T1000 (cell line): ENCODE measurements at regions not wholly inside any gene's neighbourhood (a gene's known extent, or its start where the extent isn't known, plus 50 kb on each side); places are given as distances from the start of the nearest gene placed in this dataset.

Experiments used
- DNase-seq: peaks from one replicate; lab custom pipeline; 2025; ENCODE audit warnings: mixed read lengths; lab: John Stamatoyannopoulos, UW

- no peak for DNase-seq
These were observed 456.9 kb downstream of the BCL11A start for GRCh38 chr2:60096556-60096955.

- DNase-seq: no peak
These were observed 457.6 kb downstream of the BCL11A start for GRCh38 chr2:60095903-60096302.

GRCh38 chr2:60095202-60095815 is 458.1 kb downstream of the BCL11A start:
- no peak for DNase-seq

- DNase-seq: no peak
These were observed 459.0 kb downstream of the BCL11A start for GRCh38 chr2:60094450-60094929.

GRCh38 chr2:60092781-60093180 is 460.7 kb downstream of the BCL11A start:
- no peak for DNase-seq

GRCh38 chr2:60091894-60092293 is 461.6 kb downstream of the BCL11A start:
- no peak for DNase-seq

GRCh38 chr2:60091266-60091665 is 462.2 kb downstream of the BCL11A start:
- no peak for DNase-seq

- DNase-seq: no peak
These were observed 473.9 kb downstream of the BCL11A start for GRCh38 chr2:60079562-60079961.

GRCh38 chr2:60075048-60075447 is 478.4 kb downstream of the BCL11A start:
- no peak for DNase-seq

GRCh38 chr2:60073201-60073600 is 480.3 kb downstream of the BCL11A start:
- DNase-seq: no peak

- no peak for DNase-seq
These were observed 480.8 kb downstream of the BCL11A start for GRCh38 chr2:60072609-60073008.

- DNase-seq: no peak
These were observed 482.0 kb downstream of the BCL11A start for GRCh38 chr2:60071490-60071831.

GRCh38 chr2:60070736-60071489 is 482.5 kb downstream of the BCL11A start:
- DNase-seq: no peak

GRCh38 chr2:60070196-60070595 is 483.3 kb downstream of the BCL11A start:
- DNase-seq: no peak

- DNase-seq: no peak
These were observed 484.7 kb downstream of the BCL11A start for GRCh38 chr2:60068755-60069154.

- no peak for DNase-seq
These were observed 486.4 kb downstream of the BCL11A start for GRCh38 chr2:60067006-60067405.

- DNase-seq: no peak
These were observed 487.2 kb downstream of the BCL11A start for GRCh38 chr2:60066096-60066839.

GRCh38 chr2:60064687-60065389 is 488.6 kb downstream of the BCL11A start:
- no peak for DNase-seq

- no peak for DNase-seq
These were observed 494.7 kb downstream of the BCL11A start for GRCh38 chr2:60058781-60059180.

GRCh38 chr2:60054571-60055340 is 498.7 kb downstream of the BCL11A start:
- no peak for DNase-seq

GRCh38 chr2:60053791-60054190 is 499.7 kb downstream of the BCL11A start:
- DNase-seq: no peak

- DNase-seq: no peak
These were observed 500.9 kb downstream of the BCL11A start for GRCh38 chr2:60052601-60053000.
